Glomerular endothelial cell (primary cell): ENCODE measurements at regions not wholly inside any gene's neighbourhood (a gene's known extent, or its start where the extent isn't known, plus 50 kb on each side); places are given as distances from the start of the nearest gene placed in this dataset.
A peak's percentile ranks its signal among the peaks of the same experiment; 100 is the strongest.

ENCODE experiments used
- DNase-seq: peaks from one replicate; pipeline ENCODE4 v3.0.0-alpha.2; 2011; ENCODE audit warnings: low read depth, low spot score; ENCODE audit errors: extremely low read depth

DNA sequence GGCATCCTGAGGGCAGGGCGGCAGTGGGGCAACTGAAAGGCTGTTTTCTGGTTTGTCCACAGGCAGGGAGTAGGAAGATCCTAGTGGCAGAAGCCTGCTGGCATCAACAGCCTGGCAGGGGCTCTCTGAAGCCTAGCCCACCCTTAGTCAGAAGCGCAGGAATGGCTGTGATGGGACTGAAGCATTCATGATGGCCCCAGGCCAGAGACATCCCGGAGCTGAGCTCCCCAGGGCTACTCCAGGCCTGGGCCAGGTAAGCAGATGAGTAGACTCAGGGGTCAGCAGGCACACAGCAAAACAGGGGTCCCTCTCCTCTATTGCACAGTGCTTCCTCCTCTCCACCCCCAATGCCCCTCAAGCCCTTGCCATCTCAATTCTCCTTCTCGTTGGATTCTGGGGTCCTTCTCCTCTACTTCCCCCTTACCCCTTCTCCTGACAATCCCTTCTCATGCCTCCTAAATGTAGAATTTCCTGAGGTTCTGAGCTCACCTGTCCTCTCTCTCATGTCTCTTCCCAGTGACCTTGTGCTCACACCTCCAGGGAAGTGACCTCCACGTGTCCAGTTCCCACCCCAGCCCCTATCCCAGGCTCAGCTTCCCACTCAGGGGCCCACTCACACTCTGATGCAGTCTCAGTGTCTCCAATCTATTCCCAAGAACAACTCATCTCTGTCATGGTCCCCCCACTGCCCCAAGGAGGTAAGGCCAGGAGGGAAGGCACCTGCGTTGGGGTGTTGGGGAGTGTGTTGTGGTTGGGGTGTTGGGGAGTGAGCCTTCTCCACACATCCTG, 158.7 kb upstream of the ZNF507 start:
- DNase-seq = no peak

DNA sequence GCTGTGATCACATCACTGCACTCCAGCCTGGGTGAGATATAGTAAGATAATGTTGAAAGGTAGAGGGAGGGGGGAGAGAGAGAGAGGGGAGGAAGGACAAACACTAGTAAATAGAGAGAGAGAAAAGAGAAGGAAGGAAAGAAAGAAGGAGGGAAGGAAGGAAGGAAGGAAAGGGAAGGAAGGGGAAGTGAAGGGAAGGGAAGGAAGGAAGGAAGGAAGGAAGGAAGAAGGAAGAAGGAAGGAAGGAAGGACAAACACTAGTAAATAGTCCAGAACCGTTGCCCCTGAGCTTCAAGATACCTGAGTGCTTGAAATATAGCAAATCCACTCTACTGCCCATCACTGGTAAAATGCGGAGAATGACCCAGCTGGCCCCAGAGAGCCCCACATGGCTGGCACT, 156.5 kb upstream of the ZNF507 start:
- no peak for DNase-seq

DNA sequence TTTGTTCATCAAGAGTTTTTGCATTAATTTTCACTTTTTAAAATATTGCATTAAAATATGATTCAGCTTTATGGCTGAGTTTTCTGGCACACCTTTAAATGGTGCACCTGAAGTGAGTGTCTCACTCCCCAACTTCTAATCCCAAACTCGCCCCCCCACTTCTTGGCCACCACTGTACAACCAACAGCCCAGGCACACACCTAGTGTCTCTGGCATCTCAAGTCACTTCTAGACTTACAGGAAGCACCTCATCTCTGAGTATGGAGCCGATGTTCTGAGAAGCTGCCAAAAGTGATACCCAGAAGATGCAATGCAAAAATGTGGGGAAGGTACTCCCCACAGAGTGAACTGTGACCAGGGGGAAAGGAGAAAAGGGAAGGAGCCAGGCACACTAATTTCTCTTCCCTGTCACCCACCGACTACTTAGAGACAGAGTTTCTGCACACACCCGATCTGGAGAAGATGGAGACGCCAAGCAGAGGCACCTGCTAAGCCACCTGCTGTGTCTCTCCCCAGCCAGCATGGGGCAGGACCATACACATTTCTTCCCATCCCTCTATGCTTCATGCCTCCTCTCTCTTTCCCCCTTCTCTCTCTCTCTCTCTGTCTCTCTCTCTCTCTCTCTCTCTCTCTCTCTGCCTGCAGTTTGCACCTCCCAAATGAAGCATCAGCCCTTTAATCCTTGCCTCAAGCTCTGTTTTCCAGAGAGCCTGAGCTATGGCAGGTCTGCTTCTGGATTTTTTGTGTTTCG, 155.3 kb upstream of the ZNF507 start:
- DNase-seq = no peak

DNA sequence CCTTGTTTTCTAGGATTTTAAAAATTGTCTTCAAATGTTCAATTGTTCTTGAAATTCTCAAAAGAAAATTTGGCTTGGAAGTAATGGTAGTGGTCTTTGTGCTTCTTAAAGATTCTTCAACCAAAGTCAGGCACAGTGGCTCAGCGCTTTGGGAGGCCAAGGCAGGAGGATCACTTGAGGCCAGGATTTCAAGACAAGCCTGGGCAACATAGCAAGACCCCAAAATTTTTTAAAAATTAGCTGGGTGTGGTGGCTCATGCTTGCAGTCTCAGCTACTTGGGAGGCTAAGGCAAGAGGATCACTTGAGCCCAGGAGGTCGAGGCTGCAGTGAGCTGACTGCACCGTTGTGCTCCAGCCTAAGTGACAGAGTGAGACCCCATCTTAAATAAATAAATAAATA, 153.5 kb upstream of the ZNF507 start:
- no peak for DNase-seq

DNA sequence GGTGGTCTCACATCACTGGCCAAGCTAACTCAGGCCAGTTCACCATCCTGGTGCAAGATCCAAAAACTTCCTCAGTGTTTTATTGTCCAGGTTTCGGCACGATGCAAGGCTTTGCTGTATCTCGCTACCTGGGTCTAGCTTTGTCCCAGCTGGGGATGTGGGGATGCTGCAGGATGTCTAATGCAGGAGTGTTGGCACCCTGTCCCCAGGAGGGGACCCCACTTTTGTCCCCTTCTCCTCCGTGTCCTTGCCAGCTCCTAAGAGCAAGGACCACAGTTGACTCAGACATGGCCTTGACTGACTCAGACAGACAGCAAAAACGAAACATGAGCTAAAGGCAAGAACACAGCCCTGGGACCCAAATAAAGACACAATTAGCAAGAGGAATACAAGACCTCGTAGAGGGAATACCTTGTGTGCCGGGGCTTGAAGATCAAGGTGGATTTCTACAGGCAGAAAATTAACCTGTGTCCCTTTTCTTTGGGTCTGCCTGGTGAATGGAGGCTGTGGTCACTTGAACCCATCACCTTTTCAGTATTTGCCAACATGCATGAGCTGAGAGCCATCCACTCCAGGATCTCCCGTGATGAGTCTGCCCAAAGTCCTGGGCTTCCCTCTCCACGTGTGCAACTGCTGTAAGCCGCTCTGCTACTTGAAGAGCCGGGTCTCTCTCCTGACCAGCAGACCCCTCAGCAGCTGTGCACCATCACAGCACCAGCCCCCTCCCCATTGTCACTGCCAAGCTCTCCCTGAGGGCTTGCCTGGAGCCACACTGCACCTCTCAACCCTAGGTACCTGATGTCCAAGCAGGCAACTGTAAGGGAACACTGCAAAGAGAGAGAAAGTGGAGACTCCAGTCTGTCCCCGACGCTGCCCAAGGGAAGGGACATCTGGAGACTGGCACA, 149.5 kb upstream of the ZNF507 start:
- DNase-seq = no peak

DNA sequence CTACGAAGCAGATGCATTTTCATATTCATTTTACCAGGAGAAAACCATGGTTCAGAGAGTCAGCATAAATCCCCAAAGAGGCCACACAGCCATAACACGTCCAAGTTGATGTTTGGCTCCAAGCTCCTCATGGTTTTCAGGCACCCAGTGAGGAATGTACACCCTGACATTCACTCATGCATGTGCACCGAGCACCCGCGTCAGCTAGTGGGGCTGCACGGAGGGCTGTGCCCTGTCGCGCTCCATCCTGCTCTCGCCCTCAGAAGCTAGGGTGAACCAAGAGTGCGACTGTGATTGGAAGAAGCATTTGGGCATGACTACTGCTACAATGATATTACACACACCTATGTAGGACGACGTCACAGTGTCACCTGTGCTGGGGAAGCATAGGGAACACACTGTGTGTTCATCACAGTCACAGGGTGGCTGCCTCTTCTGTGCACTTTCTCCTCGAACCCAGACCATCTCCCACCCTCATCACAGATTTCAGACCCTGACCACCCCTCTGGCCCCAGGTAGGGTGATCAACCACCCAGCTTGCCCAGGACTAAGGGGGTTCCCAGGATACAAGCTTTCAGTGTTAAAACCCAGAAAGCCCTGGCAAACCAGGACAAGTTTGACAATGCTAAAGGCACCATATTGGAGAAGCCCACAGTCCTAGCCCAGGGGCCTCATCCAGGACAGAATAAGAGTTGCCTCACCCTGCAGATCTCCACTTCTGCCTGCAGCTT, 148.6 kb upstream of the ZNF507 start:
- DNase-seq = no peak

DNA sequence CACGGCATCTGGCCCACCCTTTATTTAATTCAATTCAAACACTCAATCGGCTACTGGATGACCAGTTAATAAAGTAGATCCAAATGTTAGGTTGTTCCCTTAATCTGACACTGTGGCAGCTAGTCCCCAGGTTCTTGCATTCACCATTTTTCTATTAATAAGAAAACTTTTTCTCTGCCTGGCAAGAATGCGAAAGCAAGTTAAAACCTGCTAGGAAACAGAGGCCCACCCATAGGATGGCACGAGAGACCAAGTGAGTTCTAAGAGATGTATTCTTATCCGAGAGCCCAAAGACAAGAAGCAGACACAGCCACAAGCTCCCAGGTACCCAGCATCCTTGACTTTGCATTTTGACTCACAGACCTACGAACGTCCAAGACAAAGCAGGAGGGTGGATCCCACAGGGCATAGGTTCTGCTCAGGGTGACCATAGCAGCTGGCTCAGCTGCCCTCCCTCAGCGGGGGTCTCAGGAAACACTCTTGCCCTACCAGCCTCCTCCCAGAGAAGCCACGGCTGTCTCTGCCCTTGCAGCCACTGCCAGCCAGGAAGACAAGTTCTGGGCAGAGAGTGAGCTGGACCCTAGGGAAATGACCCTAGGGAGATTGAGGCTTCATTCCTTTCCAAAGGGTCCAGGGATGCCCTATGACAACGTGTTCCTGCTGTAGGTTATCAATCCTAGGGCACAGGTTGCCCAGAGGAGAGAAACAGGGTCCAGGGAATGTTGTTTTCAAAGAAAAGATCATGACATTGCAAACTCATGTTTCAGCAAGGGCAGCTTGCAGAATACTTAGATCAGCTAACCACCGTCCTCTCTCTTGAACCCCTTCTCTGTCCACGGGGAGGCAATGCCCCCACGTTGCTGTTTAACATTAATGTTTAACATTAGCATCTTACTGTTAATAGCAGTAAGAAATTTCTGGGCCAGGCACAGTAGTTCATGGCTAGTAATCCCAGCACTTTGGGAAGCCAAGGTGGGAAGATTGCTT, 147.2 kb upstream of the ZNF507 start:
- no peak for DNase-seq

DNA sequence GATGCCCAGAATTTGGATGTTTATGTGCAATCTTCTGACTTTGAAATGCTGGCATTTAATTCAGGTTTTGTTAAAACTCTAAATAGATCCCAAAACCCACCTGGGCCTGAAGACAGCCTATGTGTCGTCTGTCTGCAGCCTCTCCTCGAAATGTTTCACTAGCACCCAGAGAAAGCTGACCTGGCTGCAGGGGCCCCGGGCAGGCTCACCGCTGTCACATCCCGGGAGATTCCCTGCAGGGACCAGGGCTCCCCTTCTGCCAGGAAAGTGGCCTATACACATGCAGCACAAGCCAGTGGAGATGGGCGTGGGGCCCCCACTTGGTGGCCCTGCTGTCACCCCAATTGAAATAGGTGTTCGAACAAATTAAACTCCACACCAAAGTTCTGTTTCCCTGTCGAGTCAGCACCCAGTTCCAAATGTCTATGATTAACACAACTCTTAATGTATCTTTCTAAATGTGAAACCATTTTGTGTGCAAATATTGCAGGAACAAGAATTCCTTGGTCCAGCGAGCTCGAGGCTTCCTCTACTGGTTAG, 145.8 kb upstream of the ZNF507 start:
- no peak for DNase-seq

DNA sequence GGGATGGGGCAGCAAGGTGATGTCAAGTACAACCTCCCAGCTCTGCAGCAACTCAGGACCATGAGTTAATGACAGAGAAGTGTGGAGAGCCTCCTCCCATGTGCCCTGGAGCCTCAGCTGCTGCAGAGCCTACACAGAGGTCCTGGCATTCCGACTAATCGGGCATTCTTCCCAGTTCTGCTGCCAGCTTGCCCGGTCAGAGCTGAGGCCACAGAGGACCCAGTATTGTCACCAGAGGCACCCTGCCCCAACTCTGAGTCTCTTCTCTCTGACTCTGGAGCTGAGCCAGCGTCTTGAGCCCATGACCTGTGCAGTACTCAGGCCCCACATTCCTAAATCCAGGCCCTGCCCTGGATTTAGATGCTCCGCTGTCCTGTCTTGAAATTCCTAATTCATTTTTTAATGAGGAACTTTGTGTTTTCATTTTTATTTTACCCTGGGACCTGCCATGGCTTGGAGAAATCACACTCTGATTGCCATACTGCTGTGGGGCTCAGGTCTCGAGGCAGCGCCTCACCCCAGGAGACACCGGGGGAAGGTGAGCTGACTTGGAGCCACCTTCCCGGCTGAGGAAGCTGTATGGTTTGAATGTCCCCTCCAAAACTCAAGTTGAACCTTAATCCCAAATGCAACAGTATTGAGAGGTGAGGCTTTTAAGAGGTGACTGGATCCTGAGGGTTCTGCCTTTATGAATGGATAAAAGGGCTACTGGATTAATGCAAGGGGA, 144.9 kb upstream of the ZNF507 start:
- DNase-seq = no peak

DNA sequence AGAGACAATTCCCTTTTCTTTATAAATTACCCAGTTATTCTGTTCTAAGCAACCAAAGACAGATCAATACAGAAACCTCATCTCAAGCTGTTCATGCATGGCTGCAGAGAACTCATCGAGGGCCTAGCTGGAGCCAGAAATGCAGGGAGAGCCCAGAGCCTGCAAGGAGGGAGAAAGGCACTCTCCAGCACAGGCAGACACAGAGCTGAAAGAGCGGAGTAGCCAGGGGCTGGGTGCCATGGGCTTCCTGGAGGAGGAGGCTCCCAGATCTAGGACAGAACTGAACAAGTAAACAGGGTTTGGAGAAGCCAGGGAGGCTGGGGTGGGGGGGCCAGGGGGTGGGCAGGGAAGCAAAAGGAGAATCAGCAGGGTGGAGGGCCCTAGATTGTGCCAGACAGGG, 144.2 kb upstream of the ZNF507 start:
- DNase-seq = no peak

DNA sequence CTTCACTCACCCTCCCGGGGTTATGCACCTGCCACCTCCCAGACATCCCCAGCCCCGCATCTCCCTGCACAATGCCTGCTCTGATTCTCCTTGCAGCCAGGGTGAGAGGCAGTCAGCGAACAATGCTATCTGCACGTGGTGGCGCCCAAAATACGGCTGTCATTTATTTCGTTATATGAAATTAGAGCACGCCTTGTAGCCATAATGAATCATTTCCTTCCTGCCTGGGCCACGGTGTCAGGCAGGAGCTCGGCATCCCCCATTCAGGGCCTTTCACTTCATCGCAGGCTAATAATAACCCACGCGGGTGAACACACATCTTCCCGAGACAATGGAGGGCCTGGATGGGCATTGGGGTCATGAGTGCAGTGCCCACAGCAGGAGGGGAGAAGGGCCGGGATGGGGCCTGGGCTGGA, 143.8 kb upstream of the ZNF507 start:
- peak; percentile 39 for DNase-seq

DNA sequence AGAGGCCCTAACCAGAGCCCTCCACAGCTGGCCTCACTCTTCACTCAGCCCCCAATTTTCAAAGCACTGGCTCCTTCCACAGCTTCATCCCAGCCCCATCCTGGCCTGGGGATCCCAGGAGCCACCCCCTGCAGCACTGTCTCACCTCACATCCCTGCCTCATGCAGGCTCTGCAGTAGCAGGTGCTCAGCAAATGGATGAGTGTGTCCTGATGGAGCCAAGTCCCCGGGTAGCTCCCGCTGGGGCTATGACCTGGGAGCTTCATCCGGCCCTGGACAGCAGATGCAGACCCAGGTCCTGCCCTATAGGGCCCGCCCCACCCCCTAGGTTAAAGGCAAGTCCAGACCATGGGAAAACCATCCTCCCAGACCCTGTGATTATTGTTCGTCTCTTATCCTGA, 143.2 kb upstream of the ZNF507 start:
- DNase-seq = no peak

DNA sequence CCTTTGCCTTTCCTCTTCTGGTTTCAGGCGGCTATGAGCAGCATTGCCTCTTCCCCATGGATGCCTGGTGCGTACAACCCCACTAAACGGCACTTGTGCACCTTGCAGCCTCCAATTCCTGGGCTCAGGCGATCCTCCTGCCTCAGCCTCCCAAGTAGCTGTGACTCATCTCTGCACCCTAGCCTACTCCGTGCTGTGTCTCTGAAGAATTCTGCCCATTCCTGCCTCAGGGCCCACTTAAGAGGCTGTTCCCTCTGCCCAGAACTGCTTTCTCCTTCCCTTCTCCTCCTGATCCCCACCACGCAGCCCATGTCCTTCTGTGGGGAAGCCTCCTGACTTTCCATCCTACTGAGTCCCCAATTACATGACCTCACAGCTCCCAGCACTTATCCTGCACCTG, 142.2 kb upstream of the ZNF507 start:
- DNase-seq = no peak

DNA sequence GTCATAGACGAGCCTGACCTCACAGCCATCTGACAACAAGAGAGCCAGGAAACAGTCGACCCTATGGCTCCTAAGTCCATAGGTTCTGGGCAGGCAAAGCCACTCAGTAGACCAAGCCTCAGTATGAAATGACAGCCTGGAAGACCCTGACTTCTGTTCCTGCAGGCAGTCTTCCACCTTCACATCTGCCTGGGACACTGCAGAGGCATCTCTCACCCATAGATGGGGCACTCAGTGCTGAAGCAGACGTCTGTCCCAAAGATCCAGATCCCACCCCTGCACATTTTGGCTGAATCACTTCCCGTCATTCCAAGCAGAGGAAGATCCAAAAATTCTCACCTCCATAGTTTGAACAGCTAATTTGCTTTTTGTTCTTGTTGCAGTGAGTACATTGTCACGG, 139.3 kb upstream of the ZNF507 start:
- DNase-seq = no peak

DNA sequence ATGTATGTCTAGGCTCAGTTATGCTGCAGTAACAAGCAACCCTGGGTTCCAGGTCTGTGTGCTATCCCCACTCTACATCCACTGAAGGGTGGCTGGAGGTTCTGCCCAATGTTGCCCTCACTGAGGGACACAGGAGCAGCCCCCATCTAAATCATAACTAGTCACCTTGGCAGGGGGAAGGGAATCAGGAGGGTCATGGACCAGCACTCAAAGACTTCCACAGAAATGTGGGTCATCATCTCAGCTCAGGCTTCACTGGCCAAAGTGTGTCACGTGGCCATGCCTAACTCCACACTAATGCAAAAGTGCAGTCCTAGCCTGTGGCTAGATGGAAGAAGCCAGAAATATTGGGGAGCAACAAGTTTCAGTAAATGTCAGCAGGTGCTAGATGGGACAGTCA, 137.3 kb upstream of the ZNF507 start:
- no peak for DNase-seq

DNA sequence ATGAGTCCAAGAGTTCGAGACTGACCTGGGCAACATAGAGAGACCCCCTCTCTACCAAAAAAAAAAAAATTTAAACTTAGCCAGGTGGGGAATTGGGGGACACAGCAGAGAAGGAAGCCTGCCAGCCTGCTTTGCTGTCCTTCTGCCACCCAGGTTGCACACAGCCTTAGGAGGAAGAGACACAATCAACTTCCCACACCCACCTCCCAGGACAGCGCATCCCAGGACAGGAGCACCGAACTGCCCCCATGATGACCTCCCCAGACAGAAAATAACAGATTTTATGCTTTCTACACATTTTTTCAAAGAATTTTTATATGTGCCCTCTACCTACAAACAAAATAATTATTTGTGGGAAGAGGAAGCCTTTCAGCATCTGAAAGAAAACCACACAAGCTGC, 126.0 kb upstream of the ZNF507 start:
- DNase-seq = no peak

DNA sequence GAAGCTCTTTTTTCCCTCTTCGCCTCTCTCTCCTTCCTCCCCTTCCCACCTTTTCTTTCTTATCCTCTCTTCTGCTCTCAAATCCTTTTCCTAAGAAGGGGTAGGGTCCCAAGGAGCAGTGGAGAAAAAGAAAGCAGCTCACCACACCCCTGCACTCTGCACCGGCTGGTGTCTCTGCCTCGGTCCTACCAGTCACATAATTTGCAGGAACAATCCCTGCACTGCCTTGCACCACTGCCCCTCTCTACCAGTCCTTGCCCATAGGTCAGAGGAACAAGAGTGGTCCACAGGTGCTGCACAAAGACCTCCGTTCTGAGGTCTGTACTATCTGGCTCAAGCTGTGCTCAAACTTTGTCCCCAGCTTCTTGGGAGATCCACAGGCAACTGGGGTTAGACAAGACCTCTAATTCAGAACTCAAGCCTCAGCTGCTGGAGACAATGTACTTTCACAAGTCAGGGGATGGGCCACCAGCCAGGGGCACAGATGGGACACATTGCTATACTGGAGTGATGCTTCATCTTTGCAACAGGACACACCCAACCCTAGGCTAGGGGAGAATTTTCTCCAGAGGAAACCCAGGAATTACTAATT, 125.4 kb upstream of the ZNF507 start:
- DNase-seq = no peak

DNA sequence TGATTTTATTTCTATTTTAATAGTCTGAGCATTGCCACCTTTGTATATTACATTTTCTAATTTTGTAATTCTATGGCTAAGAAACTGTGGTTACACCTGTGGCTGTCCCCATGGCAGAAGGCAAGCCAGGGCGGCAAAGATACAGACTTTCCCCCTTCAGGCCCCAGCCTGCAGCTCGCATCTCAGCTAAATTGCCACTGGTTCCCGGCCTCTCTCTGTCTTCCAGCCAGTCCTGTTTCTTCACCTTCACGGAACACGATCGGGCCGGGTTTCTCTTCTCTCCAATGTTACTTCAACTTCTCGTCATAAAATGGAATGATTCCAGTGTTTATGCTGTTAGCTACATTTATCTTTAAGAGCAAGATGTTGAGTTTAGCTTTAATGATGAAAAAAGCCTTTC, 124.5 kb upstream of the ZNF507 start:
- DNase-seq = no peak
